ENCODE measurements at regions not wholly inside any gene's neighbourhood (a gene's known extent, or its start where the extent isn't known, plus 50 kb on each side); places are given as distances from the start of the nearest gene placed in this dataset.

DNA sequence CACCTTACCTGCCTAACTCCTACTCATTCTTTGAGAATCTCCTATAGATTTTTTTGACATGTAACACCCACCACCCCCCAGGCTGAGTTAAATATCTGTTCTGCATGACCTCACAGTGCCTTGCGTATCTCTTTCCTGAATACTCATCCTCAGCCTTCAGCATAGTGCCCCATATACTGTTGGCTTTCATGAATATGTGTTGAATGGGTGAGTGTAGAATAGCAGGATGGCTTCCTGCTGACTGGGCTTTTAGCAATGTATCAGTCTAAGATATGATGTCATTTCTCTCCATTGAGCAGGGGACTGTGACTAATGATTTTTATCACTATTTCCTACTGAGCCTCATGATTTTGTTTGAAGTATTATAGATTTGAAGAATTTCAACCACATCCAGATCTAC is 361.6 kb upstream of the MARCKS start:
- peak; percentile 76 for DNase-seq (ENCODE audit: low read depth)
- TF ChIP-seq, protein P1, sequence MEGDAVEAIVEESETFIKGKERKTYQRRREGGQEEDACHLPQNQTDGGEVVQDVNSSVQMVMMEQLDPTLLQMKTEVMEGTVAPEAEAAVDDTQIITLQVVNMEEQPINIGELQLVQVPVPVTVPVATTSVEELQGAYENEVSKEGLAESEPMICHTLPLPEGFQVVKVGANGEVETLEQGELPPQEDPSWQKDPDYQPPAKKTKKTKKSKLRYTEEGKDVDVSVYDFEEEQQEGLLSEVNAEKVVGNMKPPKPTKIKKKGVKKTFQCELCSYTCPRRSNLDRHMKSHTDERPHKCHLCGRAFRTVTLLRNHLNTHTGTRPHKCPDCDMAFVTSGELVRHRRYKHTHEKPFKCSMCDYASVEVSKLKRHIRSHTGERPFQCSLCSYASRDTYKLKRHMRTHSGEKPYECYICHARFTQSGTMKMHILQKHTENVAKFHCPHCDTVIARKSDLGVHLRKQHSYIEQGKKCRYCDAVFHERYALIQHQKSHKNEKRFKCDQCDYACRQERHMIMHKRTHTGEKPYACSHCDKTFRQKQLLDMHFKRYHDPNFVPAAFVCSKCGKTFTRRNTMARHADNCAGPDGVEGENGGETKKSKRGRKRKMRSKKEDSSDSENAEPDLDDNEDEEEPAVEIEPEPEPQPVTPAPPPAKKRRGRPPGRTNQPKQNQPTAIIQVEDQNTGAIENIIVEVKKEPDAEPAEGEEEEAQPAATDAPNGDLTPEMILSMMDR (IDR thresholded peaks at IDR 0.05; ENCODE audit: low read length, missing control alignments), result no peak
- H3K4me3 ChIP-seq (replicated peaks; ENCODE audit: low read depth, low read length), result no peak overlapping the region

DNA sequence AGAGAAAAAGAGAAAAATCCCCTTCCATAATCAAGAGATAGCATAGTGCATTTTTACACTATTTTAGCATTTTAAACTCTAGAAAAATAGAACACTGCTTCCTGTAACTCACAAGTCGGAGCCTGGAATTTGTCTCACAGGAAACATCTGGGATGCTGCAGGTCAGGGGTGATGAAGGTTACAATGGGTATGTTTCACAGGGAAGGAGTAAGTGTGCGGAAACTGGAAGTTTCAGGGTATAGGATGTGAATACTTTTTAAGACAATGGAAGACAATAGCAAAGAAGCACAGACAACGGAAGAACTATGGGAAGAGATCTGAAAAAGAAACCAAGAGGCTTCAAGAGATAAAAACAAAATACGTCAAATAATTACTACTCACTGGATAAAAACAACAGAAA is 361.0 kb upstream of the MARCKS start:
- peak; percentile 89 for DNase-seq (ENCODE audit: low read depth)
- H3K4me3 ChIP-seq (replicated peaks; ENCODE audit: low read depth, low read length), result peak overlapping the region; percentile 34
- TF ChIP-seq, protein P1 (IDR thresholded peaks at IDR 0.05; ENCODE audit: low read length, missing control alignments), result no peak

DNA sequence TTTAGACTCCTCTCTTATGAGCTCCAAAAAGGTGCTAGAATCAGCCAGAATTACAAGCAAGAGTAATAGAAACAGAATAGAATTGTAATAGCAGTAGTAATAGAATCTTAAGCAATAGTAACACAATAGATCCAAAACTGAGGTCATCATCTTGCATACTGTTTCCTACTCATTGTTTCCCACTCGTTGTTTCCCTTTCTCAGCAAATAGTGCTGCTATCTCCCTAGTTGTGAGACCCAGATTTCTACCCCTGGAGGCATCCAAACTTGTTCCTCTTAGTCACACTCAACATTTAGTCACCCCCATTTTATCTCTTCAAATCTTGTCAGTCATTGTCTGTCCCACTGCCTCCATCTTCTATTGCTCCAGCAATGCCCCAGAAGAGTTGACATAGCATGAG is 356.9 kb upstream of the MARCKS start:
- DNase-seq (ENCODE audit: low read depth), result peak; percentile 80
- no peak overlapping the region for H3K4me3 ChIP-seq (replicated peaks; ENCODE audit: low read depth, low read length)
- TF ChIP-seq, protein P1 (IDR thresholded peaks at IDR 0.05; ENCODE audit: low read length, missing control alignments), result no peak

DNA sequence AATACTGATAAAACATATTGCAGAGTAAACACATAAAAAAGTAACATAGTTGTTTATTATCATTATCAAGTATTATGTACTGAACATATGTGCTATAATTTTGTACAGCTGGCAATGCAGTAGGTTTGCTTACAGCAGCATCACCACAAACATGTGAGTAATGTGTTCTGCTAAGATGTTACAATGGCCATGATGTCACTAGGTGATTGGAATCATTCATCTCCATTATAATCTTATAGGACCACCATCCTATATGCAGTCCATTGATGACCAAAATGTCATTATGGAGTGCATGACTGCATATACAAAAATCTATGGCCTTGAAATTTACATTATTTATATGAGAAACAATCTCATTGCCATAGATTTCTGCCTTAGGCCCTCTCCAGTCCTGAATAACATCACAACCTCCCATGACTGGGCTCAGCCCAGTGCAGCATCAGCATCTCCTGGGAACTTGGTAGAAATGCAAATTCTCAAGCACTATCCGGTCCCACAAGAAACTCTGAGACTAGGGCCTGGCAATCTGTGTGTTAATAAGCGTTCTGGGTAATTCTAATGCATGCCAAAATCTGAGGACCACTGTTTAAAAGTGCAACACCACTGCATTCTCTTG is 352.0 kb upstream of the MARCKS start:
- TF ChIP-seq, protein P1 (IDR thresholded peaks at IDR 0.05; ENCODE audit: low read length, missing control alignments), result no peak
- no peak for DNase-seq (ENCODE audit: low read depth)
- H3K4me3 ChIP-seq (replicated peaks; ENCODE audit: low read depth, low read length), result no peak overlapping the region

DNA sequence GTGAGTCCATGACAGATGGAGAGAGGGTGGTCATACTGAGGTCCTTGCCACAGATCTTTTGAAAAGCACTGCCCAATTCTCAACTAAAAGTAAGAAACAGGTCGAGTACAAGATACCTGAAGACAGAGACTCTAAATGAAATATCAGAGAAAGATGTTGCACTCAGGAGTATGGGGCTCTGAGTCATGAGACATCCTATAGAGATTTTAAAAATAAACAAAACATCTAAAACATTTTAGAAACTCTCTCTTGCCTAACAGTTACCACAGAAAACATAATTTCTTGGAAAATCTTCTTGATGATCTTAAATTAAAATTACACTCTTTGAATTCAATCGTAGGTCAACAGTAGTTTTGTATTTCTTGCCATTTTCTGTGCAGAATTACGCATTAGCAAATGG is 348.9 kb upstream of the MARCKS start:
- DNase-seq (ENCODE audit: low read depth), result no peak
- TF ChIP-seq, protein P1 (IDR thresholded peaks at IDR 0.05; ENCODE audit: low read length, missing control alignments), result no peak
- H3K4me3 ChIP-seq (replicated peaks; ENCODE audit: low read depth, low read length), result no peak overlapping the region

DNA sequence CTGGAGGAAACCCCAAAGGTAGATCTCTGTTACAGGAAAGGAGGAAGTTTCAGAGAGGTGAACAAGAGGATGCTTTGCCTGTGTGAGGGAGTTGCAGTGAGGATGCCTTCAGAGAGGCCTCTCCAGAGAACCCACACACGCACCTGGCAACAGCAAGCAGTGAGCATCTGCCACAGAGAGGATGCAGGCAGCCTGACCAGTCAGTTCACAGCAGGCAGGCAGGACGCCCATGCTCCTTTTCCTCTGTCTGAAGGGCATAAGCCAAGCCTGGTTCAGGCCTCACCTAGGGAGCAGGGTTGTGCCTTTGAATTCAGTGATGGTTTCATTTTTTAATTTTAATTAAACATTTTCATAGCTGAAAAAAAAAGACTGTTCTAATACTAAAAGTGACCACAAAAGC is 346.0 kb upstream of the MARCKS start:
- TF ChIP-seq, protein P1 (IDR thresholded peaks at IDR 0.05; ENCODE audit: low read length, missing control alignments), result no peak
- H3K4me3 ChIP-seq (replicated peaks; ENCODE audit: low read depth, low read length), result no peak overlapping the region
- DNase-seq (ENCODE audit: low read depth), result no peak

DNA sequence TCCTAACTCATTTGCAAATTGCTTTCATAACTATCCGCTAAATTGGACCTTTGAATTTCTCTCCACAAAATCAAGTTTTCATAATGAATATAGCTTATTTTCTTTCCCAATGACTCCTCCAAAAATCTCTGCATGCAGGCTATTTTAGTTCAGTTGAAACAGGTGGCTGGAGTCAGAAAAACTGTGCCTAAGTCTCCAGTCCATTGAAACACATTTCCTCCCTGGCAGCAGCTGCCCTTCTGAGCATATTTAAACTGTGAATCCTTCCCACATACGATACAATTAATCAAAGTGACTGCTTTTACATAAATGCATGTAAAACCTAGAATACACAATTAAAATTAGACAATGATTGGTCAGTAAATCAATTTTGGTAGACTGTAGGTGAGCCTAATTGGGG is 344.6 kb upstream of the MARCKS start:
- no peak for DNase-seq (ENCODE audit: low read depth)
- H3K4me3 ChIP-seq (replicated peaks; ENCODE audit: low read depth, low read length), result no peak overlapping the region
- TF ChIP-seq, protein P1 (IDR thresholded peaks at IDR 0.05; ENCODE audit: low read length, missing control alignments), result no peak
